H1 (cell line): ENCODE measurements at regions not wholly inside any gene's neighbourhood (a gene's known extent, or its start where the extent isn't known, plus 50 kb on each side); places are given as distances from the start of the nearest gene placed in this dataset.

ENCODE experiments used
- CTCF ChIA-PET: fragments of 300-600 bp; sonication (Branson Sonifier 250); formaldehyde crosslinking; loops from one replicate; lab custom pipeline; 2021; ENCODE audit not compliant: partially characterized antibody; lab: Charles Lee
- POLR2A ChIA-PET: fragments of 300-600 bp; sonication (Branson Sonifier 250); formaldehyde crosslinking; loops from one replicate; lab custom pipeline; 2021; ENCODE audit warnings: inconsistent platforms; ENCODE audit not compliant: partially characterized antibody; lab: Charles Lee
- DNase-seq, 2 experiments: peaks; one replicate each; pipeline versions ENCODE4 v3.0.0 to v3.0.0-alpha.2; 2010 to 2022; ENCODE audit warnings: low spot score in 2 of 2, low read depth in 1 of 2, mixed read lengths in 1 of 2
- FAIRE-seq: peaks from 2 replicates; lab custom pipeline; 2011; peaks lifted over from hg19 to GRCh38; lab: Jason Lieb, UNC
- H2AFZ ChIP-seq: 2 replicates; pipeline ENCODE4 v1.8.1; 2012; ENCODE audit warnings: low read length, inconsistent platforms
- H2AK5ac ChIP-seq: 2 replicates; pipeline ENCODE4 v1.6.1; 2013; ENCODE audit warnings: low read depth, low read length
- H2BK120ac ChIP-seq: replicated peaks from 2 replicates; pipeline ENCODE3; 2013; ENCODE audit warnings: low read depth, low read length, inconsistent platforms
- H2BK12ac ChIP-seq: 2 replicates; pipeline ENCODE4 v1.6.1; 2013; ENCODE audit warnings: low read depth, low read length
- H2BK15ac ChIP-seq: 2 replicates; pipeline ENCODE4 v1.6.1; 2013; ENCODE audit warnings: low read length
- H2BK20ac ChIP-seq: 2 replicates; pipeline ENCODE4 v1.6.1; 2013; ENCODE audit warnings: low read length
- H2BK5ac ChIP-seq: 2 replicates; pipeline ENCODE4 v1.6.1; 2013; ENCODE audit warnings: low read depth, low read length
- H3K14ac ChIP-seq: 2 replicates; pipeline ENCODE4 v1.6.1; 2013; ENCODE audit warnings: inconsistent platforms; ENCODE audit not compliant: insufficient read length
- H3K18ac ChIP-seq: 2 replicates; pipeline ENCODE4 v1.6.1; 2013; ENCODE audit warnings: low read length; ENCODE audit errors: extremely low read depth
- H3K23ac ChIP-seq: 2 replicates; pipeline ENCODE4 v1.6.1; 2013; ENCODE audit warnings: inconsistent platforms; ENCODE audit not compliant: insufficient read length
- H3K23me2 ChIP-seq: 2 replicates; pipeline ENCODE4 v1.6.1; 2013; ENCODE audit warnings: low read depth, low read length
- H3K27ac ChIP-seq: 2 replicates; pipeline ENCODE4 v1.6.1; 2011; ENCODE audit warnings: low read depth, low read length, inconsistent platforms
- H3K27me3 ChIP-seq, 4 experiments: replicated peaks in 1 of 4; 1 replicate in 1 of 4; 2 replicates in 3 of 4; pipeline versions ENCODE4 v1.6.1 to v1.8.1; 2011 to 2013; ENCODE audit warnings: low read length in 3 of 4, mild to moderate bottlenecking in 3 of 4, inconsistent platforms in 2 of 4, mixed read lengths in 2 of 4, moderate library complexity in 1 of 4; ENCODE audit not compliant: control insufficient read depth in 3 of 4, insufficient read depth in 3 of 4; ENCODE audit errors: extremely low read depth in 1 of 4
- H3K36me3 ChIP-seq, 4 experiments: 2 replicates each; pipeline versions ENCODE4 v1.6.1 to v1.8.1; 2011 to 2013; ENCODE audit warnings: mild to moderate bottlenecking in 4 of 4, low read length in 3 of 4, moderate library complexity in 2 of 4, control low read depth in 1 of 4, inconsistent platforms in 1 of 4; ENCODE audit not compliant: insufficient read depth in 4 of 4, control insufficient read depth in 2 of 4
- H3K4ac ChIP-seq: replicated peaks from 2 replicates; pipeline ENCODE3; 2013; ENCODE audit warnings: low read length, low read depth, mixed read lengths, inconsistent platforms; ENCODE audit not compliant: insufficient read length
- H3K4me1 ChIP-seq, 4 experiments: replicated peaks in 1 of 4; 1 replicate in 1 of 4; 2 replicates in 3 of 4; pipeline versions ENCODE4 v1.6.1 to v1.8.1; 2011 to 2013; ENCODE audit warnings: low read length in 3 of 4, inconsistent platforms in 2 of 4, mixed read lengths in 1 of 4; ENCODE audit not compliant: insufficient read depth in 4 of 4, control insufficient read depth in 3 of 4
- H3K4me2 ChIP-seq, 2 experiments: 2 replicates each; pipeline versions ENCODE4 v1.6.1 to v1.8.1; 2011 to 2013; ENCODE audit warnings: low read depth in 2 of 2, low read length in 2 of 2, control low read depth in 1 of 2, inconsistent platforms in 1 of 2, mild to moderate bottlenecking in 1 of 2; ENCODE audit not compliant: insufficient read depth in 1 of 2
- H3K4me3 ChIP-seq, 4 experiments: fragments of 200-600, 300-600 bp in 1 of 4; sonication (generic), shearing (Covaris generic), sonication (Bioruptor Twin) in 1 of 4; 2 replicates each; pipeline versions ENCODE4 v1.5.1 to v1.8.1; 2011 to 2016; ENCODE audit warnings: low read length in 4 of 4, low read depth in 3 of 4, control low read depth in 2 of 4, inconsistent platforms in 2 of 4, mild to moderate bottlenecking in 2 of 4, mixed read lengths in 1 of 4, moderate library complexity in 1 of 4; ENCODE audit not compliant: insufficient read depth in 2 of 4; ENCODE audit errors: extremely low read depth in 1 of 4
- H3K56ac ChIP-seq: replicated peaks from 2 replicates; pipeline ENCODE3; 2013; ENCODE audit warnings: low read depth, mild to moderate bottlenecking, mixed read lengths, low read length, inconsistent platforms; ENCODE audit not compliant: insufficient read length
- H3K79me1 ChIP-seq: 2 replicates; pipeline ENCODE4 v1.6.1; 2013; ENCODE audit warnings: low read depth, low read length, control low read depth
- H3K79me2 ChIP-seq, 2 experiments: 2 replicates each; pipeline versions ENCODE4 v1.6.1 to v1.8.1; 2012 to 2013; ENCODE audit warnings: low read length in 2 of 2, mild to moderate bottlenecking in 2 of 2, inconsistent platforms in 1 of 2; ENCODE audit not compliant: insufficient read depth in 2 of 2, control insufficient read depth in 1 of 2
- H3K9ac ChIP-seq, 4 experiments: replicated peaks in 1 of 4; 1 replicate in 1 of 4; 2 replicates in 3 of 4; pipeline versions ENCODE4 v1.6.1 to v1.8.1; 2011 to 2013; ENCODE audit warnings: low read depth in 3 of 4, low read length in 3 of 4, control low read depth in 2 of 4, mild to moderate bottlenecking in 2 of 4, moderate library complexity in 2 of 4, inconsistent platforms in 1 of 4; ENCODE audit errors: extremely low read depth in 1 of 4
- H3K9me3 ChIP-seq, 2 experiments: 2 replicates each; pipeline versions ENCODE4 v1.6.1 to v1.8.1; 2012 to 2013; ENCODE audit warnings: mild to moderate bottlenecking in 2 of 2, moderate library complexity in 2 of 2, control low read depth in 1 of 2, inconsistent platforms in 1 of 2, low read depth in 1 of 2, low read length in 1 of 2, mixed read lengths in 1 of 2; ENCODE audit not compliant: insufficient read depth in 2 of 2
- H4K20me1 ChIP-seq, 2 experiments: replicated peaks in 1 of 2; 2 replicates each; pipeline versions ENCODE3 to v1.8.1; 2011 to 2013; ENCODE audit warnings: inconsistent platforms in 2 of 2, low read length in 2 of 2, mild to moderate bottlenecking in 1 of 2; ENCODE audit not compliant: insufficient read depth in 2 of 2, control insufficient read depth in 1 of 2
- H4K5ac ChIP-seq: 2 replicates; pipeline ENCODE4 v1.6.1; 2013; ENCODE audit warnings: low read length, low read depth, mixed read lengths, inconsistent platforms; ENCODE audit not compliant: insufficient read length
- H4K8ac ChIP-seq: 2 replicates; pipeline ENCODE4 v1.8.0; 2013; ENCODE audit warnings: mild to moderate bottlenecking, moderate library complexity, low read length, inconsistent platforms; ENCODE audit not compliant: insufficient read depth; ENCODE audit errors: extremely low read depth
- H4K91ac ChIP-seq: replicated peaks from 2 replicates; pipeline ENCODE3; 2013; ENCODE audit warnings: low read length, mixed read lengths, inconsistent platforms; ENCODE audit not compliant: insufficient read length
- HDAC2 ChIP-seq, 2 experiments: fragments of 300-600 bp in 1 of 2; sonication (generic) in 1 of 2; IDR thresholded peaks; 2 replicates each; pipeline ENCODE4 v1.6.1; 2011 to 2012; ENCODE audit warnings: low read depth in 2 of 2, low read length in 2 of 2, mild to moderate bottlenecking in 2 of 2, moderate library complexity in 2 of 2, borderline replicate concordance in 1 of 2, inconsistent platforms in 1 of 2
- JUND ChIP-seq: IDR thresholded peaks from 2 replicates; pipeline ENCODE4 v1.6.1; 2011; ENCODE audit warnings: mild to moderate bottlenecking, improper control_type of control experiment, low read length
- PHF8 ChIP-seq: fragments of 200-600 bp; sonication (generic); conservative IDR thresholded peaks from 2 replicates; pipeline ENCODE4 v1.7.1; 2012; ENCODE audit warnings: low read depth, mild to moderate bottlenecking, inconsistent platforms, low read length, moderate library complexity
- POLR2A ChIP-seq, 2 experiments: IDR thresholded peaks; 1 replicate in 1 of 2; 2 replicates in 1 of 2; pipeline ENCODE4 v1.6.1; 2011; ENCODE audit warnings: low read depth in 2 of 2, low read length in 2 of 2, mild to moderate bottlenecking in 2 of 2; ENCODE audit errors: control extremely low read depth in 1 of 2
- RAD21 ChIP-seq, 2 experiments: IDR thresholded peaks in 1 of 2; conservative IDR thresholded peaks in 1 of 2; 2 replicates each; pipeline ENCODE4 v1.6.1; 2011; ENCODE audit warnings: low read depth in 2 of 2, low read length in 2 of 2, improper control_type of control experiment in 1 of 2, inconsistent platforms in 1 of 2, mild to moderate bottlenecking in 1 of 2, moderate library complexity in 1 of 2
- TEAD4 ChIP-seq: IDR thresholded peaks from 2 replicates; pipeline ENCODE4 v1.6.1; 2012; ENCODE audit warnings: low read depth, low read length, inconsistent platforms, mixed read lengths
- whole genome bisulfite sequencing, 2 experiments: shearing (Covaris generic) in 1 of 2; methylation state at CpG; one replicate each; pipeline versions ENCODE4 v1.1.6 to v1.1.7; 2013 to 2015; ENCODE audit warnings: low lambda C conversion rate in 2 of 2, mixed read lengths in 2 of 2, inconsistent platforms in 1 of 2, low coverage in 1 of 2, missing lambda C conversion rate in 1 of 2; ENCODE audit not compliant: insufficient replicate concordance in 2 of 2, insufficient coverage in 1 of 2, insufficient read length in 1 of 2; ENCODE audit errors: extremely low coverage in 1 of 2, missing lambda C conversion rate in 1 of 2; 5-methylcytosine and 5-hydroxymethylcytosine counted together

DNA sequence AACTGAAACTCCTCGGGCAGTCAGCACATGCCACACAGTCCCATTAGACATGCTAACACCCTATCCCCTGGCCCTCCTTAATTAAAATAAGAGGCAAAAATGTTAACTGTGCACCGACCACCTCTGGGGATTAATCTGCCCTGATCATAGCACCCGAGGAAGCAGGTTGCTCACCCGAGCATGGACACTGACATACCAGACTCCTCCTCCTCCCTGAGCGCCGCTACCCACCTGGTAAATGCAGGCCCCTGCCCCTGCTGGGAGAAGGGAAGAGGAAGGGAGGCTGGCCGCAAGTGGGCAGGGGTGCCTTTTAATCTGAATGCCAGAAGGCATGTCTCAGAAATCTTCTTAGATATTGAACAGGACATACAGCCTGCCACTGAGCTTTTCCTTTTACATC is 360.9 kb downstream of the RRAGC start:
- no peak overlapping the region for H2BK15ac ChIP-seq
- H3K56ac ChIP-seq, result no peak overlapping the region
- ChIA-PET CTCF (interaction anchor here (0.6 to 3.9 kb wide), 14 partner anchors 8 to 472 kb away, joined by 3 to 25 read pairs (median 4); no protein-coding TSS in a partner anchor), POLR2A (interaction anchor here (1.1 to 1.6 kb wide), 4 partner anchors 9 to 457 kb away, joined by 3 to 6 read pairs (median 4); no protein-coding TSS in a partner anchor)
- no peak overlapping the region for H3K9ac ChIP-seq
- no peaks in the 10 kb centered on the region for H3K79me1 ChIP-seq
- H4K20me1 ChIP-seq, result no peaks in the 10 kb centered on the region
- no peak overlapping the region for H2BK120ac ChIP-seq
- no peak overlapping the region for H3K23ac ChIP-seq
- no peaks in the 10 kb centered on the region for H3K27me3 ChIP-seq
- H2BK5ac ChIP-seq, result no peak overlapping the region
- H3K4me1 ChIP-seq, result peaks cover 9 to 24% (median 16%) of the 10 kb centered on the region in 4 experiments
- H4K5ac ChIP-seq, result no peak overlapping the region
- no peaks in the 10 kb centered on the region for H3K36me3 ChIP-seq
- no peak overlapping the region for H4K8ac ChIP-seq
- 37% methylated on average over 7 of the region's 7 CpGs; no CpG with 5 or more reads in 1 of the 2 experiments for WGBS, 2 experiments
- DNase-seq (no peak), FAIRE-seq (no peak)
- no peak overlapping the region for H2AK5ac ChIP-seq
- H2BK20ac ChIP-seq, result 0 out of 2 replicates have a peak overlapping the region, but pooled peaks have one; percentile 11
- H2AFZ ChIP-seq, result no peak overlapping the region
- no peak overlapping the region for H3K4ac ChIP-seq
- no peaks in the 10 kb centered on the region; the same call in none of the 2 replicates for H3K23me2 ChIP-seq
- peak overlapping the region; percentile 8 to 23; a peak in 2 of 4 replicates for H3K4me2 ChIP-seq
- H3K14ac ChIP-seq, result no peak overlapping the region
- 0 out of 2 replicates have a peak overlapping the region, but pooled peaks have one; percentile 12 for H3K18ac ChIP-seq
- no peak overlapping the region for H2BK12ac ChIP-seq
- peak overlapping the region in 1 of 4 experiments; percentile 14; a peak in 2 of 8 replicates for H3K4me3 ChIP-seq
- no peak overlapping the region for H4K91ac ChIP-seq
- H3K9me3 ChIP-seq, result no peaks in the 10 kb centered on the region
- TF ChIP-seq JUND (no peak), RAD21 (IDR thresholded peaks at IDR 0.05 in 1 of 2, conservative IDR thresholded peaks at IDR 0.05 in 1 of 2; ENCODE audit: low read depth in 2 of 2, low read length in 2 of 2) (peak in 1 of 2 experiments; percentile 4; a peak in 1 of 4 replicates), POLR2A (IDR thresholded peaks at IDR 0.05; ENCODE audit: control extremely low read depth in 1 of 2, low read depth in 2 of 2, low read length in 2 of 2) (no peak), HDAC2 (IDR thresholded peaks at IDR 0.05; ENCODE audit: borderline replicate concordance in 1 of 2, low read depth in 2 of 2, low read length in 2 of 2) (no peak), PHF8 (no peak), TEAD4 (no peak)
- H3K27ac ChIP-seq, result no peak overlapping the region
- no peaks in the 10 kb centered on the region for H3K79me2 ChIP-seq
